Loucy (cell line): ENCODE measurements at regions not wholly inside any gene's neighbourhood (a gene's known extent, or its start where the extent isn't known, plus 50 kb on each side); places are given as distances from the start of the nearest gene placed in this dataset.
"Not testable (repeated sequence)": the region's sequence is repeated elsewhere in the genome, so short reads cannot be mapped to it uniquely, and the experiment has no call there.

Source experiments
- H2AFZ ChIP-seq: fragments of 200-600 bp; sonication (generic); 2 replicates; pipeline ENCODE4 v1.6.0; 2016; ENCODE audit warnings: antibody characterized with exemption, mild to moderate bottlenecking, low read length, moderate library complexity
- H3F3A ChIP-seq: fragments of 200-600 bp; 2 replicates; pipeline ENCODE4 v1.6.0; 2016; ENCODE audit warnings: antibody characterized with exemption, low read depth, mild to moderate bottlenecking
- H3K27me3 ChIP-seq: fragments of 200-600 bp; sonication (generic); 2 replicates; pipeline ENCODE4 v1.6.1; 2014; ENCODE audit warnings: low read length, mild to moderate bottlenecking; ENCODE audit not compliant: insufficient read depth, poor library complexity, severe bottlenecking
- H3K36me3 ChIP-seq: fragments of 200-600 bp; sonication (generic); 2 replicates; pipeline ENCODE4 v1.6.1; 2016; ENCODE audit warnings: low read length; ENCODE audit not compliant: insufficient read depth
- H3K4me1 ChIP-seq: fragments of 200-600 bp; sonication (generic); 2 replicates; pipeline ENCODE4 v1.5.1; 2014; ENCODE audit warnings: low read length, mild to moderate bottlenecking; ENCODE audit not compliant: insufficient read depth, poor library complexity, severe bottlenecking
- H3K4me2 ChIP-seq: fragments of 200-600 bp; sonication (generic); 2 replicates; pipeline ENCODE4 v1.6.0; 2014; ENCODE audit warnings: antibody characterized with exemption, low read length, low read depth, mild to moderate bottlenecking; ENCODE audit not compliant: poor library complexity, severe bottlenecking
- H3K4me3 ChIP-seq: fragments of 200-600 bp; sonication (generic); 2 replicates; pipeline ENCODE4 v1.5.1; 2014; ENCODE audit warnings: low read length, mild to moderate bottlenecking, mixed read lengths; ENCODE audit not compliant: poor library complexity, severe bottlenecking
- H3K79me2 ChIP-seq: fragments of 200-600 bp; sonication (generic); 2 replicates; pipeline ENCODE4 v1.6.1; 2014; ENCODE audit warnings: low read length; ENCODE audit not compliant: insufficient read depth
- H3K9ac ChIP-seq: fragments of 200-600 bp; sonication (generic); 2 replicates; pipeline ENCODE4 v1.6.0; 2014; ENCODE audit warnings: mild to moderate bottlenecking, low read depth, low read length, moderate library complexity; ENCODE audit not compliant: poor library complexity, severe bottlenecking
- H3K9me2 ChIP-seq: fragments of 200-600 bp; sonication (generic); replicated peaks from 2 replicates; pipeline ENCODE4 v1.6.1; 2016; ENCODE audit warnings: low read depth, low read length, mixed read lengths
- H3K9me3 ChIP-seq: fragments of 200-600 bp; sonication (generic); 2 replicates; pipeline ENCODE4 v1.6.1; 2014; ENCODE audit warnings: mild to moderate bottlenecking, antibody characterized with exemption, low read length, low read depth; ENCODE audit not compliant: insufficient read depth
- H4K20me1 ChIP-seq: fragments of 200-600 bp; sonication (generic); 2 replicates; pipeline ENCODE4 v1.6.0; 2014; ENCODE audit warnings: antibody characterized with exemption, low read length, mild to moderate bottlenecking; ENCODE audit not compliant: insufficient read depth, poor library complexity, severe bottlenecking
- CTCF ChIP-seq: fragments of 200-600 bp; sonication (generic); conservative IDR thresholded peaks from 2 replicates; pipeline ENCODE4 v1.5.1; 2014; ENCODE audit warnings: mild to moderate bottlenecking, antibody characterized with exemption, low read length
- EZH2phosphoT487 ChIP-seq: fragments of 200-600 bp; IDR thresholded peaks from 2 replicates; pipeline ENCODE4 v1.6.1; 2018; ENCODE audit warnings: antibody characterized with exemption, mild to moderate bottlenecking, moderate library complexity, borderline replicate concordance

DNA sequence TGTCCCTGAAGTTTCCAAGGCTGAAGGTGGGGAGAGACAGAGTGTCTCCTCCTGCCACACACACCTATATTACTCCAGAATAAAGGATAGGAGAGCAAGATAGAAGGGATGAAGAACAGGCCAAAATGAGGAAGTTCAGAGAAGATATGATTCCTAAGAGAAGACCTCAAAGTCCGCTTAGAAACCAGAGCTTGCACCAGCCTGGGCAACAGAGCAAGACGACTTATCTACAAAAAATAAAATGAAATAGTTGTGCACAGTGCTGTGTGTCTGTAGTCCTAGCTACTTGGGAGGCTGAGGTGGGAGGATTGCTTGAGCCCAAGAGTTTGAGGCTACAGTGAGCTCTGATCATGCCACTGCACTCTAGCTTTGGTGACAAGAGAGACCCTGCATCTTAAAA, 128.2 kb downstream of the HS3ST3B1 start:
- peaks cover 16% of the 10 kb centered on the region for H3K4me1 ChIP-seq
- H3K79me2 ChIP-seq, result no peaks in the 10 kb centered on the region
- H4K20me1 ChIP-seq, result no peaks in the 10 kb centered on the region
- H3K4me3 ChIP-seq, result peak overlapping the region; percentile 71
- H3K9me3 ChIP-seq, result no peaks in the 10 kb centered on the region
- peak overlapping the region; percentile 77 for H2AFZ ChIP-seq
- TF ChIP-seq EZH2phosphoT487 (no peak), CTCF (no peak)
- H3K9me2 ChIP-seq, result no peaks in the 10 kb centered on the region
- peak overlapping the region; percentile 65 for H3K9ac ChIP-seq
- H3K4me2 ChIP-seq, result peak overlapping the region; percentile 89
- H3K36me3 ChIP-seq, result no peaks in the 10 kb centered on the region
- H3F3A ChIP-seq, result no peaks in the 10 kb centered on the region
- no peaks in the 10 kb centered on the region for H3K27me3 ChIP-seq

DNA sequence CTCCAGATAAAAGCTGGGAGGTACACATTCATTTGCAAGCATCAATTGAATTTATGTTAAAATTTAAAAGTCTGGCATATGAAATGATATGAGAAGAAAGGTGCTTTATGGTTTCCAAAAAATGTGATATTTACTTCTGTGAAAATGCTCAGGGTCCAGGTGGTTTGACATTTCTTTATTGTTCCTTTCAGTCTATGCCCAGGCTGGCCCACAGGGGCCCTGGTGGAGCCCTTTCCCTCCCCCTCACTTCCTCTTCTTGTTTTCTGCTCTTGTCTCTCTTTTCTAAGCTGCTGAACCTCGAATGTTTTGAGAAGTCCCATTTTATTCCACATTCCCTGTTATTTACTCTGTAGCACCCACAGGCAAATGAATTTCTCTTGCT, 127.8 kb downstream of the HS3ST3B1 start:
- Histone ChIP-seq H3K4me3 (peak overlapping the region; percentile 71), H2AFZ (peak overlapping the region; percentile 77), H3K27me3 (no peaks in the 10 kb centered on the region), H4K20me1 (no peaks in the 10 kb centered on the region), H3K9me2 (no peaks in the 10 kb centered on the region), H3K4me1 (peaks cover 16% of the 10 kb centered on the region), H3K9ac (peak overlapping the region; percentile 65), H3K9me3 (no peaks in the 10 kb centered on the region), H3K4me2 (peak overlapping the region; percentile 89), H3K36me3 (no peaks in the 10 kb centered on the region), H3F3A (no peaks in the 10 kb centered on the region), H3K79me2 (no peaks in the 10 kb centered on the region)
- TF ChIP-seq CTCF (no peak), EZH2phosphoT487 (no peak)

GRCh38 chr17:14427900-14428647, 127.2 kb downstream of the HS3ST3B1 start:
- Histone ChIP-seq H3K4me1 (peaks cover 16% of the 10 kb centered on the region), H3K4me3 (peak overlapping the region; percentile 71), H3K9me3 (no peaks in the 10 kb centered on the region), H4K20me1 (no peaks in the 10 kb centered on the region), H3K9ac (peak overlapping the region; percentile 65), H3K27me3 (no peaks in the 10 kb centered on the region), H3K9me2 (no peaks in the 10 kb centered on the region), H3K4me2 (peak overlapping the region; percentile 89), H2AFZ (peak overlapping the region; percentile 77), H3K79me2 (no peaks in the 10 kb centered on the region), H3K36me3 (no peaks in the 10 kb centered on the region), H3F3A (no peaks in the 10 kb centered on the region)
- no peak for TF ChIP-seq EZH2phosphoT487
- TF ChIP-seq CTCF, result no peak

- H3K4me1 ChIP-seq, H3K27me3 ChIP-seq, H3K9me2 ChIP-seq, H3K9me3 ChIP-seq, H3K9ac ChIP-seq, H3K79me2 ChIP-seq, H3K36me3 ChIP-seq, H3F3A ChIP-seq, H3K4me3 ChIP-seq, H4K20me1 ChIP-seq, H3K4me2 ChIP-seq, H2AFZ ChIP-seq: not testable (repeated sequence)
Measured at GRCh38 chr17:14423156-14423555, 122.3 kb downstream of the HS3ST3B1 start.
